ENCODE measurements at regions not wholly inside any gene's neighbourhood (a gene's known extent, or its start where the extent isn't known, plus 50 kb on each side); places are given as distances from the start of the nearest gene placed in this dataset.

DNA sequence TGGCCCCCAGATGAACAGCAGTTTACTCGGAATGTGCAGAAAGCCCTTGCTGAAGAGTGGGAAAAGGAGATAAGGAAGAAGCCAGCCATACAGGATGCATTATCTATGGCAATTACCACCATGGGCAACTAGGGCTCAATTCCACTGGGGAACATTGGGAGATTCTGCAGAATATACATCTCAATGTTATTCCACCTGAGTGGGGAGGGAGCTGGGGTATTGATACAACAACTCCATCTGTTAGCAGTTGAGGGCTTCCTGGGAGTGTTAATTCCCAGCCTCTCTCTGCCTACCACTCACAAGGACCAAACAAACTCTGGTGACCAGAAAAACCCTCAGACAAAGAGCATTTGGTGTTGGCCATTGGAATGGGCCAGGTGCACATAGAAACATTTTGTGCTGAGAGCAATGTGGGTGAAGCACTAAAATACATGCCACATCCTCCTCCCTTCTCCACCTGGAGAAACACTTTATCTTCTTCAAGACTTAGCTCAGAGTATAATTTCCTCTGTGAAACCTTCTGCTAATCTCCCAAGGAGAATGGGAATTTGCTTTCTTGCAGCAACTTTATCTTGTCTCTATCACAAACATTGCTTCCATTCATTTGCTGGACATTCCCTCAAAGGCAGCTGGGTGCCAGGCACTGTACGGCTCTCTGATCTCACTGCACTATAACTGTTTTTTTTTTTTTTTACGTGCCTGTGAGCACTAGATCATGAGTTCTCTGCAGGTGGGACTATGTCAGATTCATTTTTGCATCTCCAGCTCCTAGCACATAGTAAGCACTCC lies 292.2 kb downstream of the MN1 start:
- Histone ChIP-seq H2BK15ac (replicated peaks; ENCODE audit: low read depth) (no peak overlapping the region), H3K4ac (ENCODE audit: low read depth, low read length) (no peak overlapping the region), H3K56ac (ENCODE audit: low read length) (no peak overlapping the region), H3K36me3 (ENCODE audit: control insufficient read depth, insufficient read depth, low read length) (no peaks in the 10 kb centered on the region), H4K8ac (ENCODE audit: low read depth, low read length) (no peak overlapping the region), H3K23ac (ENCODE audit: low read length) (no peak overlapping the region), H3K4me3 (ENCODE audit: low read length) (no peak overlapping the region), H3K27ac (ENCODE audit: low read depth, low read length) (no peak overlapping the region), H2BK120ac (ENCODE audit: low read depth, low read length) (no peak overlapping the region), H3K27me3 (ENCODE audit: insufficient read depth, low read length, poor library complexity) (no peaks in the 10 kb centered on the region), H4K5ac (ENCODE audit: low read length) (no peak overlapping the region), H3K4me2 (ENCODE audit: low read length) (no peak overlapping the region), H3K79me1 (ENCODE audit: low read length) (no peaks in the 10 kb centered on the region), H3K4me1 (ENCODE audit: control insufficient read depth, low read depth, low read length) (no peaks in the 10 kb centered on the region), H2BK5ac (ENCODE audit: low read length) (no peak overlapping the region), H3K9ac (ENCODE audit: low read length) (no peak overlapping the region), H3K79me2 (ENCODE audit: control insufficient read depth, insufficient read depth, low read length) (no peaks in the 10 kb centered on the region), H2AK5ac (ENCODE audit: low read length) (no peak overlapping the region), H3K18ac (ENCODE audit: low read length) (no peak overlapping the region)
- DNase-seq: no peak
- WGBS (ENCODE audit: extremely low coverage, insufficient coverage, low lambda C conversion rate): no CpG with 5 or more reads among the region's 3 CpGs

GRCh38 chr22:27510024-27510423 lies 291.5 kb downstream of the MN1 start:
- H3K9ac ChIP-seq (ENCODE audit: low read length): no peak overlapping the region
- no peak overlapping the region for H4K8ac ChIP-seq (ENCODE audit: low read depth, low read length)
- no peak overlapping the region for H2AK5ac ChIP-seq (ENCODE audit: low read length)
- DNase-seq: no peak
- H3K56ac ChIP-seq (ENCODE audit: low read length): no peak overlapping the region
- no peak overlapping the region for H3K4me3 ChIP-seq (ENCODE audit: low read length)
- H3K23ac ChIP-seq (ENCODE audit: low read length): no peak overlapping the region
- no peak overlapping the region for H3K27ac ChIP-seq (ENCODE audit: low read depth, low read length)
- H3K4me1 ChIP-seq (ENCODE audit: control insufficient read depth, low read depth, low read length): no peaks in the 10 kb centered on the region
- H3K36me3 ChIP-seq (ENCODE audit: control insufficient read depth, insufficient read depth, low read length): no peaks in the 10 kb centered on the region
- H3K79me1 ChIP-seq (ENCODE audit: low read length): no peaks in the 10 kb centered on the region
- no CpG with 5 or more reads among the region's 3 CpGs for WGBS (ENCODE audit: extremely low coverage, insufficient coverage, low lambda C conversion rate)
- no peak overlapping the region for H2BK120ac ChIP-seq (ENCODE audit: low read depth, low read length)
- H3K18ac ChIP-seq (ENCODE audit: low read length): no peak overlapping the region
- H3K79me2 ChIP-seq (ENCODE audit: control insufficient read depth, insufficient read depth, low read length): no peaks in the 10 kb centered on the region
- H3K4me2 ChIP-seq (ENCODE audit: low read length): no peak overlapping the region
- H3K27me3 ChIP-seq (ENCODE audit: insufficient read depth, low read length, poor library complexity): no peaks in the 10 kb centered on the region
- H4K5ac ChIP-seq (ENCODE audit: low read length): no peak overlapping the region
- H2BK15ac ChIP-seq (replicated peaks; ENCODE audit: low read depth): no peak overlapping the region
- no peak overlapping the region for H2BK5ac ChIP-seq (ENCODE audit: low read length)
- no peak overlapping the region for H3K4ac ChIP-seq (ENCODE audit: low read depth, low read length)

- no peaks in the 10 kb centered on the region for H3K36me3 ChIP-seq (ENCODE audit: control insufficient read depth, insufficient read depth, low read length)
- no CpG with 5 or more reads among the region's 13 CpGs for WGBS (ENCODE audit: extremely low coverage, insufficient coverage, low lambda C conversion rate)
- no peak overlapping the region for H3K27ac ChIP-seq (ENCODE audit: low read depth, low read length)
- no peak overlapping the region for H2BK15ac ChIP-seq (replicated peaks; ENCODE audit: low read depth)
- H4K5ac ChIP-seq (ENCODE audit: low read length): no peak overlapping the region
- H3K4ac ChIP-seq (ENCODE audit: low read depth, low read length): no peak overlapping the region
- H3K4me2 ChIP-seq (ENCODE audit: low read length): no peak overlapping the region
- H2BK120ac ChIP-seq (ENCODE audit: low read depth, low read length): no peak overlapping the region
- no peak for DNase-seq
- no peak overlapping the region for H3K9ac ChIP-seq (ENCODE audit: low read length)
- no peak overlapping the region for H3K56ac ChIP-seq (ENCODE audit: low read length)
- no peaks in the 10 kb centered on the region for H3K79me1 ChIP-seq (ENCODE audit: low read length)
- no peaks in the 10 kb centered on the region for H3K79me2 ChIP-seq (ENCODE audit: control insufficient read depth, insufficient read depth, low read length)
- H3K4me1 ChIP-seq (ENCODE audit: control insufficient read depth, low read depth, low read length): no peaks in the 10 kb centered on the region
- H3K4me3 ChIP-seq (ENCODE audit: low read length): no peak overlapping the region
- H2AK5ac ChIP-seq (ENCODE audit: low read length): no peak overlapping the region
- no peak overlapping the region for H4K8ac ChIP-seq (ENCODE audit: low read depth, low read length)
- H3K18ac ChIP-seq (ENCODE audit: low read length): no peak overlapping the region
- H2BK5ac ChIP-seq (ENCODE audit: low read length): no peak overlapping the region
- no peak overlapping the region for H3K23ac ChIP-seq (ENCODE audit: low read length)
- H3K27me3 ChIP-seq (ENCODE audit: insufficient read depth, low read length, poor library complexity): no peaks in the 10 kb centered on the region
Measured at GRCh38 chr22:27512283-27512761, 289.2 kb downstream of the MN1 start.

GRCh38 chr22:27513021-27513420 lies 288.5 kb downstream of the MN1 start:
- no peak overlapping the region for H3K9ac ChIP-seq (ENCODE audit: low read length)
- WGBS (ENCODE audit: extremely low coverage, insufficient coverage, low lambda C conversion rate): no CpG with 5 or more reads among the region's 2 CpGs
- no peak overlapping the region for H3K23ac ChIP-seq (ENCODE audit: low read length)
- no peak overlapping the region for H3K18ac ChIP-seq (ENCODE audit: low read length)
- H4K8ac ChIP-seq (ENCODE audit: low read depth, low read length): no peak overlapping the region
- H2AK5ac ChIP-seq (ENCODE audit: low read length): no peak overlapping the region
- H3K36me3 ChIP-seq (ENCODE audit: control insufficient read depth, insufficient read depth, low read length): no peaks in the 10 kb centered on the region
- no peak overlapping the region for H3K4ac ChIP-seq (ENCODE audit: low read depth, low read length)
- no peak overlapping the region for H3K56ac ChIP-seq (ENCODE audit: low read length)
- no peak overlapping the region for H2BK120ac ChIP-seq (ENCODE audit: low read depth, low read length)
- no peaks in the 10 kb centered on the region for H3K27me3 ChIP-seq (ENCODE audit: insufficient read depth, low read length, poor library complexity)
- H3K27ac ChIP-seq (ENCODE audit: low read depth, low read length): no peak overlapping the region
- H3K4me1 ChIP-seq (ENCODE audit: control insufficient read depth, low read depth, low read length): no peaks in the 10 kb centered on the region
- no peak for DNase-seq
- no peak overlapping the region for H2BK15ac ChIP-seq (replicated peaks; ENCODE audit: low read depth)
- H3K79me1 ChIP-seq (ENCODE audit: low read length): no peaks in the 10 kb centered on the region
- H4K5ac ChIP-seq (ENCODE audit: low read length): no peak overlapping the region
- no peak overlapping the region for H2BK5ac ChIP-seq (ENCODE audit: low read length)
- H3K4me2 ChIP-seq (ENCODE audit: low read length): no peak overlapping the region
- no peak overlapping the region for H3K4me3 ChIP-seq (ENCODE audit: low read length)
- no peaks in the 10 kb centered on the region for H3K79me2 ChIP-seq (ENCODE audit: control insufficient read depth, insufficient read depth, low read length)

DNA sequence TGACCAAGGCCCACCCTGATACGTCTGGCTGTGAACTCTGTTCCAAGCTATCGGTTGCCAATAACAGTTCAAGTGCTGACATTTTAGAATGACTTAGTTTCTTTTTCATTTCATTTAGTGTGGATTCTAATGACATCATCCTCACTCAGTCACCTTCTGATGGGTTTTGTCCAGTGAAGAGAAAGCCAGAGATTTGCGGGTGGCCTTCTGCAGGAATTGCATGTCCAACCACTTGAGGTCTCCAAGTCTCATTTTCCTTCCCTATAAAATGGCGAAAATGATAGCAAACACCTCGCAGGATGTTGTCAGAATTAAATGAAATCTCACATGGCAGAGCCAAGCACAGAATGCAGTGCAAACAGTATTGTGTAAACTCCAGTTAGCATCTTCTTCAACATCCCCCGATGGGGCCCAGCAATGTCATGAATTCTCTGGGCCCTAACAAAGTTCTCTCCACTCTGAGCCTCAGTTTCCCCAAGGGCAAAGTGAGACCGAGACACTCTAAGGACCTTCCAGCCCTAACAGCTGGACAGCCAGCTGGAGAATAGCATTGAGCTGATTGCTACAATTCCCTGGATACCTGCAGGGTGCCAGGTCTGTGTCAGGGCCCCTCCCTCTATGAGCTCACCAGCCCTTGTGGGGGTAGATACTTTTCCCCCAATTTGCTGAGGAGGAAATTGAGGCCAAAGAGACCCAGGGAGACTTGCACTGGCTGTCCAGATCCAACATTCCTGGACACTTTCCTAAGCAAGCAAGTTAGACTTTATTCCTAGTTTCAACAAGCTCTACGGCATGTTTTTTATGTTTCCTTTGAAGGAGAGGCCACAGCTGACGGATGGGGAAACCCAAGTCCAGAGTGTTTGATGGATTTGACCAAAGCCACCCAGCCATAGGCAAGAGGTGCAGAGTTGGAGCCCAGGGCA lies 286.7 kb downstream of the MN1 start:
- no peak overlapping the region for H3K4ac ChIP-seq (ENCODE audit: low read depth, low read length)
- H3K4me3 ChIP-seq (ENCODE audit: low read length): no peak overlapping the region
- no peak overlapping the region for H2BK120ac ChIP-seq (ENCODE audit: low read depth, low read length)
- no peaks in the 10 kb centered on the region for H3K79me2 ChIP-seq (ENCODE audit: control insufficient read depth, insufficient read depth, low read length)
- DNase-seq: no peak
- no peaks in the 10 kb centered on the region for H3K27me3 ChIP-seq (ENCODE audit: insufficient read depth, low read length, poor library complexity)
- H3K4me2 ChIP-seq (ENCODE audit: low read length): no peak overlapping the region
- no peak overlapping the region for H2AK5ac ChIP-seq (ENCODE audit: low read length)
- H3K56ac ChIP-seq (ENCODE audit: low read length): no peak overlapping the region
- no peak overlapping the region for H3K23ac ChIP-seq (ENCODE audit: low read length)
- no peak overlapping the region for H3K27ac ChIP-seq (ENCODE audit: low read depth, low read length)
- no peak overlapping the region for H4K5ac ChIP-seq (ENCODE audit: low read length)
- H3K18ac ChIP-seq (ENCODE audit: low read length): no peak overlapping the region
- H3K4me1 ChIP-seq (ENCODE audit: control insufficient read depth, low read depth, low read length): no peaks in the 10 kb centered on the region
- no peak overlapping the region for H3K9ac ChIP-seq (ENCODE audit: low read length)
- no peak overlapping the region for H4K8ac ChIP-seq (ENCODE audit: low read depth, low read length)
- H3K79me1 ChIP-seq (ENCODE audit: low read length): no peaks in the 10 kb centered on the region
- WGBS (ENCODE audit: extremely low coverage, insufficient coverage, low lambda C conversion rate): no CpG with 5 or more reads among the region's 9 CpGs
- no peak overlapping the region for H2BK5ac ChIP-seq (ENCODE audit: low read length)
- H3K36me3 ChIP-seq (ENCODE audit: control insufficient read depth, insufficient read depth, low read length): no peaks in the 10 kb centered on the region
- no peak overlapping the region for H2BK15ac ChIP-seq (replicated peaks; ENCODE audit: low read depth)

Measured in mesendoderm (in vitro differentiated cells).